ENCODE measurements at regions not wholly inside any gene's neighbourhood (a gene's known extent, or its start where the extent isn't known, plus 50 kb on each side); places are given as distances from the start of the nearest gene placed in this dataset.

- DNase-seq (ENCODE audit: low spot score), result no peak
These were observed 157.4 kb downstream of the ANKRD30B start for GRCh38 chr18:14905350-14905749.

- no peak for DNase-seq (ENCODE audit: low spot score)
These were observed 158.0 kb downstream of the ANKRD30B start for GRCh38 chr18:14905979-14906378.

GRCh38 chr18:14907420-14907819, 159.4 kb downstream of the ANKRD30B start:
- no peak for DNase-seq (ENCODE audit: low spot score)

DNA sequence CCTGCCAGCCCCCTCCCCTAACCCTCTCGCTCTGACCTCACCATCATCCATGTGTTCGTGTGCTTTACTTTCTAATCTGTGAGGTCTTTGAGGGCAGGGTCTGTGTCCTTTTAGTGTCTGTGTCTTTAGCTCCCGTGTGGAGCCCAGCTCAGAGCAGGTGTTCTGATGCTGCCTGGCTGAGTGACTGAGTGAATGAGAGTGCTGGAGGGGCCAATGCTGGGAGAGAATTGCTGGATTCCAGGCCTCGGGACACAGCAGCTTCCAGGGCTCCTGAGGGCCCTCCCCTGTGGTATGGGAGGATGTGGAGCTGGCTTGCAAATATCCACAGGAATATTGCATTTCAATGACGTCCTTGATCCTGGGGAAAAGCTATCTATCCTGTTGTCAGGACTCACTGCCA, 160.6 kb downstream of the ANKRD30B start:
- no peak for DNase-seq (ENCODE audit: low spot score)

DNA sequence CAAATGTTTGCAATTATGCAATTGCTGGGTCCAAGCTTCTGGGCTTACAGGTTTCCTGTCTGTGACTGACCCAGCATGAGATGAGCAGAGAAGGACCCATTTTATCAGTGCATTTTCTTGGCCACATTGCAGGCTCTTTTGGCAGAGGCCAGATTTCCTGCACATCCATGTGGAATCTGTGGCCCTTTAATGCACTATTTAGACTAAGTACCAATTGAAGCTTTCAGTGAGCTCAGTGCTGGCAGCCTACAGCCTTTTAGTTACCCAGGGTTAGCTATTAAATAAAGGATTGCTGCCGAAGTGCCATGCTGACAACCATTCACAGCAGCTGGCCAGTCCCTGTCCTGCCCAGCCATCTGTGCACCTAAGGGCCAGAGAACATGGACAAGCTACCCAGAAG, 165.0 kb downstream of the ANKRD30B start:
- DNase-seq (ENCODE audit: low spot score), result no peak

DNA sequence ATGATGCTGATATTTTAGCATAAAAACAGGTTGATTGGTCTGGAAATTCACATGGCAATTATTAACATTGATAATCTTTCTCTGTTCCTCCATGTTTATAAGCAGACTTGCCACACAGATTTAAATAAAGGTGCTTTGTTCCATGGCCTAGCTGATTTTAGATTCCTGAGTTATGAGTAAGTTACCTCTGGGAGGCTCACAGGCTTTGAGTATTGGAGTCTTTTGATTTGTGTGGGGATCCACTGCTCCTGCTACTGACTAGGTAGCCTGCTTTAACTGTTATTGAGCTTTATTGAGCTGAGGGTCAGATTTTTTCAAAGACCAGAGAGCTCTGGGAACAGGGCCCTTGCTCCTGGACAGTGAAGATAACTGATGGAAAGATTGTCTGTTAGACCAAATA, 166.1 kb downstream of the ANKRD30B start:
- DNase-seq (ENCODE audit: low spot score), result peak; percentile 33

GRCh38 chr18:14914771-14915170, 166.8 kb downstream of the ANKRD30B start:
- DNase-seq (ENCODE audit: low spot score), result no peak

- no peak for DNase-seq (ENCODE audit: low spot score)
These were observed 168.2 kb downstream of the ANKRD30B start for GRCh38 chr18:14916181-14916580.

DNA sequence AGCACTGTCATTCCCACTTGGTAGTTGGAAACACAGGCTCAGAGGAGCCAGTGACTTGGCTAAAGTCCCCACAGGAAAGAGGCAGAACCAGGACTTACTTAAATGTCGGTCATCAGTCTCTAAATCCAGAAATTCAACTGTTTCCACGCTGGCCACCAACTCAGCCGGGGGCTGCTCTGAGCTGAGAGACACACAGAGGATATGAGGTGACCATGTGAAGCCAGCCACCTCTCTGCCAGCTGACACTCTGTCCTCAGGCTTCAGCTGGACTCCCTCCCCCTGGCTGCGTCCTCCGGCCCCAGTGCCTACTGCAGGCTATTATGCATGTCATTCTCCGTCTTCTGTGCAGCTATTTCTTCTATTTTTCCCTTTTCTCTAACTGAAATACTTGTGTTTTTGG, 168.9 kb downstream of the ANKRD30B start:
- no peak for DNase-seq (ENCODE audit: low spot score)

DNA sequence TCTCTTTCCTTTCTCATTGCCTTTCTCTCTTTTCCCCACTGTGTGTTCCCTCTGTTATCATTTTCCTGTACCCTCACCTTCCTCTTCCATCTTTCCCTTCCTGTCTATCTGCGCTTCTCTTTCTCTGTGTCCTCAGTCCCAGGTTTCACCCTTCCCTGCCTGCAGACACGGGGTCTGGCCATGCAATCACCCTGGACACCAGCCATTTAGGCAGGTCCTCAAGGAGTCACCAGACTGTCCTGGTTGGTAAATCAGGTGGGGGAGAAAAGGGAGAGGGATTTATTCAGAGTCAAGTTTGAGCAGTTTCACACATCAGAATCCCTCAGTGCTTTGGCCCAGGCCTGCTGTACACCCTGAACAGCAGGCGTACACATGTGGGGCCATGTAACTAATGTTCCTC, 169.3 kb downstream of the ANKRD30B start:
- DNase-seq (ENCODE audit: low spot score), result no peak

- no peak for DNase-seq (ENCODE audit: low spot score)
These were observed 171.7 kb downstream of the ANKRD30B start for GRCh38 chr18:14919666-14920065.

- DNase-seq (ENCODE audit: low spot score), result peak; percentile 13
These were observed 173.1 kb downstream of the ANKRD30B start for GRCh38 chr18:14921031-14921430.

DNA sequence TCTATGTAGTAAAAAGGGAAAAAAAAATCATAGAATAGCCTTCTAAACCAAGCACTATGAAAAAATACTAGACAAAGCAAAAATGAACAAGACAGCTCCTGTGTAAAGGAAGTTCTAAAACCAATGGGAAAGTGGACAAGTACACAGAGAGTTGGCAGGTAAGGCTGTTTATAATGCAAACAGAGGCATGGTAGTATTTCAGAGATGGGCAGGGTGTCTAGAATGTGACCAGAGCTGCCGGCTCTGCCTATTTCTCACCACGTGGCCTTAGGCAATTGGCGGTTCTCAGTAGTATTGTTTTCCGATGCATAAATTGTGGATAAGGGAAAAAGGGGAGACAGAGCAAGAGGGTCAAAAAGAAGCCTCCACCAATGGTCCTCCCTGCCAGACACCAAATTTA, 173.6 kb downstream of the ANKRD30B start:
- no peak for DNase-seq (ENCODE audit: low spot score)

DNA sequence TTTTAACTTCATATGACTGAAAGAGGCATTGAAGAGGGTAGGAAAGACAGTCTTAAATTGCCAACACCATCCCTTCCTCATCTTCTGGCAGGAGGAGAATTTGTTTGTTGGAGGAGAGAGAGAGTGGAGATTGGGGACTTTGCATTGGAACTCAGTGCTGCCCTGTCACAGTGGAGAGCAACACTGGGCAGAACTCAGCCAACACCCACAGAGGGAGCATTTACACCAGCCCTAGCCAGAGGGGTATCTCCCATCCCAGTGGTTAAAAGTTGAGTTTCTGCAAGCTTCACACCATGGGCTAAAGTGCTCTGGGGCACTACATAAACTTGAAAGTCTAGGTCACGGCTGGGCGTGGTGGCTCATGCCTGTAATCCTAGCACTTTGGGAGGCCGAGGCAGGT, 174.1 kb downstream of the ANKRD30B start:
- DNase-seq (ENCODE audit: low spot score), result no peak

- no peak for DNase-seq (ENCODE audit: low spot score)
These were observed 175.1 kb downstream of the ANKRD30B start for GRCh38 chr18:14922965-14923565.

DNA sequence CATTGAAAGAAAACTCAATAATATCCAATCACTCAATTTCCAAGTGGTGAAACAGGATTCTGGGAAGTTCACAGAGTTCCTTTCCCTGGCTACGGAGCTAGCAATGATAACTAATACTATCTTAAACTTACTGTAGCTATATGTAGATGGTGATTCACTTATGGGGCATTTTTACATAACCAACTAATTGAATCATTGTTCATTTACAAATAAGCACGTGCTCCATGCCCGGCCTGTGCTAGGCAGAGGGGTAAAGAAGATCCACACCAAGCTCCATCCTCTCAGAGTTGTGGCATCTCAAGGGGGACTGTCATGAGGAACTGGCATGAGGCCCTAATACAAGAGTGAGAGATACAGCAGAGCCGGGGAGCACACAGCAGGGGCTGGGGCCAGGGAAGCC, 176.3 kb downstream of the ANKRD30B start:
- DNase-seq (ENCODE audit: low spot score), result no peak

DNA sequence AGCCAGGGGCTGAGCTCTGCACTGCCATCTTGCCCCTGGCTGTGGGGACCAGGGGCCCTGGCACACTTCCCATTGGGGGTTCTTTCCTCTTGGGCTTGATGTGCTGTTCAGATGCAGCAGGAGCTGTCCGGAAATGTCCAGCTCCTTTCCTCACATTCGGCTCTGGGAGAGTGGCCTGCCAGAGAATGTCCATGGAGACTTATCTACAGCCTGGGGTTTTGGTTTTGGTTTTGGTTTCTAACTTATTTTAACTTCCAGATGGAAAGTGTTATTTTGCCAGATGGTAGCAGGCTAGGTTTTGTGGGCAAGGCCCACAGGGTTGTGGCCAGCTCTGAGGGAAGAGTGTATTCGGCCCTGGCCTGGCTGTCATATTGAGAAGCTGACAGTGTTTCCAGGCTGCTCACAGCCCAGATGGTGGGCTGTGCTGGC, 177.3 kb downstream of the ANKRD30B start:
- no peak for DNase-seq (ENCODE audit: low spot score)

- no peak for DNase-seq (ENCODE audit: low spot score)
These were observed 179.7 kb downstream of the ANKRD30B start for GRCh38 chr18:14927701-14928100.

GRCh38 chr18:14928396-14928795, 180.4 kb downstream of the ANKRD30B start:
- no peak for DNase-seq (ENCODE audit: low spot score)

- no peak for DNase-seq (ENCODE audit: low spot score)
These were observed 182.1 kb downstream of the ANKRD30B start for GRCh38 chr18:14930076-14930475.

DNA sequence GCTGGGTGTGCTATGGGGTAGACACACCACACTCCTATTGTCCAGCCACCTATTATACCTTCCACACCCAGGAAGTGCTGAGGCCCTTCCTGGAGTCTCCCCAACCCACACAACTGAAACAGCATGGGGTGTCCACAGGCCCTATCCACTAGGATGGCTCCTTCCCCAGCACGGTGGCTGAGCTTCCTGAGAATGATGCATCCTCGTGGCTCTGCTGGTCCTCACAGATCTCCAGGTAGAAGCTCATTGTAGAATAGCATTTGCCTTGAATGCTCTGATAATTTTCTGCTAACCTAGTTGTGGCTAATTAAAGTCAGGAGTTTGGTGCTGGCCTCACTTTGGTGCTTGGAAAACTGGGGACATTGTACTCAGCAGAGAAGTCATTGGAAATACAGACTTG, 182.6 kb downstream of the ANKRD30B start:
- DNase-seq (ENCODE audit: low spot score), result no peak

GRCh38 chr18:14933049-14933851, 185.3 kb downstream of the ANKRD30B start:
- no peak for DNase-seq (ENCODE audit: low spot score)

DNA sequence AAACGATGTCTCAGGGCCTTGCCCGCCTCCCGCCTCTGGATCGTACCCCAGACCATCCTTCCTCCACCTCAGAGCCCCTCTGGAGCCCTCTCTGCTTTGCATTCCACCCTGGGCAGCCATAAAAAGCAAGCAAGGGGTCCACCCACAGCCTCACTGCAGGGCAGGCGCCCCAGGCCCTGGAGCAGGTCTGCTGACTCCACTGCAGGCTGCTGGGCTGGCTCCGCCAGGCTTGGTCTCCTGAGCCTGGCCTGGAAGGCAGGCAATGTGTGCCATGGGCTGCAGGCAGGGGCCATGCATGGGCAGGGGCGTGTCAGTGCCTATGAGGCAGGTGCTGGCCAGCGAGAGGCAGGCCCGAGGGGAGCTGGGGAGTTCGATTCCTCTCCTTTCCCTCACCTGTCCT, 186.0 kb downstream of the ANKRD30B start:
- no peak for DNase-seq (ENCODE audit: low spot score)

DNA sequence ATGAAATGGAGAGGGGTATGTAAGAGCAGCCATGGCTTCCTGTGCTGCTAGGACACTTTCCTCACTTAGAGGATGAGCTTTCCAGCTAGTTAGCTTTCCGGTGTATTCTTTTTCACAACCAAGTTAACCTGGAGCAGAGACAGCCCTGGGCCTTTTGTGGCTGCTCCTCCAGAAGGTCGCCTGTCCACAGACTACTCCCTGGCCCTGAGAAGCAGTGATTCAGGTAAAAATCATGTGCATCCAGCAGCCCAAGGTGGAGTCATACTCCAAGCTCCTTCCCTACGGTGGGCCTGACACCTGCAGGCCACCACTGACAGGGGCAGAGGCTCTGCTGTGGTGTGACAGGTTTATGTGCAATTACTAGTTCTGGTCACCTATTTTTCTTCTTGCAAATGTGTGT, 187.2 kb downstream of the ANKRD30B start:
- no peak for DNase-seq (ENCODE audit: low spot score)

All from SW480 (cell line).